H1 (cell line): ENCODE measurements at regions not wholly inside any gene's neighbourhood (a gene's known extent, or its start where the extent isn't known, plus 50 kb on each side); places are given as distances from the start of the nearest gene placed in this dataset.

ENCODE experiments used
- BRCA1 ChIP-seq: IDR thresholded peaks from 2 replicates; pipeline ENCODE4 v1.6.1; 2012; ENCODE audit warnings: low read depth, low read length, improper control_type of control experiment
- CBX5 ChIP-seq: fragments of 300-800, 300-1000 bp; sonication (generic); IDR thresholded peaks from 2 replicates; pipeline ENCODE4 v1.7.1; 2016; ENCODE audit warnings: antibody characterized with exemption, low read length, low read depth
- CEBPB ChIP-seq: IDR thresholded peaks from 2 replicates; pipeline ENCODE4 v1.6.1; 2012; ENCODE audit warnings: low read depth, low read length
- CTCF ChIP-seq, 3 experiments: IDR thresholded peaks; 1 replicate in 2 of 3; 2 replicates in 1 of 3; pipeline versions ENCODE4 v1.5.1 to v1.6.1; 2011; ENCODE audit warnings: low read length in 3 of 3, mild to moderate bottlenecking in 3 of 3, inconsistent platforms in 2 of 3, low read depth in 1 of 3, moderate library complexity in 1 of 3; ENCODE audit not compliant: insufficient read depth in 1 of 3; ENCODE audit errors: control extremely low read depth in 1 of 3
- RAD21 ChIP-seq, 2 experiments: IDR thresholded peaks in 1 of 2; conservative IDR thresholded peaks in 1 of 2; 2 replicates each; pipeline ENCODE4 v1.6.1; 2011; ENCODE audit warnings: low read depth in 2 of 2, low read length in 2 of 2, improper control_type of control experiment in 1 of 2, inconsistent platforms in 1 of 2, mild to moderate bottlenecking in 1 of 2, moderate library complexity in 1 of 2
- RXRA ChIP-seq: IDR thresholded peaks from 2 replicates; pipeline ENCODE4 v1.6.1; 2011; ENCODE audit warnings: low read depth, mild to moderate bottlenecking, low read length, moderate library complexity; ENCODE audit not compliant: insufficient read depth
- SRF ChIP-seq: IDR thresholded peaks from 2 replicates; pipeline ENCODE4 v1.6.1; 2011; ENCODE audit warnings: mild to moderate bottlenecking, low read depth, low read length, moderate library complexity

DNA sequence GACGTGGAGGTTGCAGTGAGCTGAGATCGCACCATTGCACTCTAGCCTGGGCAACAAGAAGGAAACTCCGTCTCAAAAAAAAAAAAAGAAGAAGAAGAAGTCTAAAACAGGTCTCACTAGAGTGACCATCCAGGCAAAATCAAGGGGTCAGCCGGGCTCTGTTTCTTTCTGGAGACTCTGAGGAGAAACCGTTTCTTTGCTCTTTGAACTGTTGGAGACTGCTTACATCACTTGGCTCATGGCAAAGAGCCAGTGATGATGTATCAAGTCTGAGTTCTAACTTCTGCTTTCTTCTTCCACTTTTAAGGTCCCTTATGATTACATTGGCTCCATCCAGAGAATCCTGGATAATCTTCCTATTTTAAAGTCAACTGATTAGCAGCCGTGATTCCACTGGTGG lies 306.8 kb downstream of the WDR11 start:
- TF ChIP-seq CEBPB (no peak), CTCF (IDR thresholded peaks at IDR 0.05; ENCODE audit: control extremely low read depth in 1 of 3, insufficient read depth in 1 of 3, low read depth in 1 of 3, low read length in 3 of 3) (no peak), BRCA1 (no peak), RXRA (no peak), SRF (no peak), RAD21 (IDR thresholded peaks at IDR 0.05 in 1 of 2, conservative IDR thresholded peaks at IDR 0.05 in 1 of 2; ENCODE audit: low read depth in 2 of 2, low read length in 2 of 2) (no peak), CBX5 (no peak)
